ENCODE measurements at regions not wholly inside any gene's neighbourhood (a gene's known extent, or its start where the extent isn't known, plus 50 kb on each side); places are given as distances from the start of the nearest gene placed in this dataset.

DNA sequence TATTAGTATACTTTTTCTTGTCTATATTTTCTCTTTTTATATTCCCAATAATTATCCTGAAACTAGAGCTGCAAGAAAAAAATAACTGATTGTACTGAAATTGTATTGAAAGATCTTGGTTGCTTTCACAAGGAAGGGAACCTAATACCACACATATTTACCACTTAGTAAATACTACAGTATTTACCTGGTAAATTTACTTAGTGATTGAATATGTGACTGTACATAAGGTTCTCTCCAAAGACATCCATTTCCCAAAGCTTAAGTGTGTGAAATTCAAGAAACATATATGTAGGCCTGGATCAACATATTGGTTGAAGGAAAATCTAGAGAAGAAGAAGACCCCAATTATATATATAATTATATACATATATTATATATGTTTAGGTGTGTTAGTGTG is 1272.7 kb downstream of the C4orf33 start:
- TF ChIP-seq, protein P1, sequence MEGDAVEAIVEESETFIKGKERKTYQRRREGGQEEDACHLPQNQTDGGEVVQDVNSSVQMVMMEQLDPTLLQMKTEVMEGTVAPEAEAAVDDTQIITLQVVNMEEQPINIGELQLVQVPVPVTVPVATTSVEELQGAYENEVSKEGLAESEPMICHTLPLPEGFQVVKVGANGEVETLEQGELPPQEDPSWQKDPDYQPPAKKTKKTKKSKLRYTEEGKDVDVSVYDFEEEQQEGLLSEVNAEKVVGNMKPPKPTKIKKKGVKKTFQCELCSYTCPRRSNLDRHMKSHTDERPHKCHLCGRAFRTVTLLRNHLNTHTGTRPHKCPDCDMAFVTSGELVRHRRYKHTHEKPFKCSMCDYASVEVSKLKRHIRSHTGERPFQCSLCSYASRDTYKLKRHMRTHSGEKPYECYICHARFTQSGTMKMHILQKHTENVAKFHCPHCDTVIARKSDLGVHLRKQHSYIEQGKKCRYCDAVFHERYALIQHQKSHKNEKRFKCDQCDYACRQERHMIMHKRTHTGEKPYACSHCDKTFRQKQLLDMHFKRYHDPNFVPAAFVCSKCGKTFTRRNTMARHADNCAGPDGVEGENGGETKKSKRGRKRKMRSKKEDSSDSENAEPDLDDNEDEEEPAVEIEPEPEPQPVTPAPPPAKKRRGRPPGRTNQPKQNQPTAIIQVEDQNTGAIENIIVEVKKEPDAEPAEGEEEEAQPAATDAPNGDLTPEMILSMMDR (IDR thresholded peaks at IDR 0.05): no peak
- TF ChIP-seq POLR2A (IDR thresholded peaks at IDR 0.05) (no peak), POLR2AphosphoS5 (IDR thresholded peaks at IDR 0.05) (no peak)
